Tongue (tissue), 1 donor: ENCODE measurements at regions not wholly inside any gene's neighbourhood (a gene's known extent, or its start where the extent isn't known, plus 50 kb on each side); places are given as distances from the start of the nearest gene placed in this dataset.
A peak's percentile ranks its signal among the peaks of the same experiment; 100 is the strongest.

ENCODE experiments used
- DNase-seq: peaks from one replicate; pipeline ENCODE4 v3.0.0-alpha.2; 2015

- DNase-seq = no peak
Observed at GRCh38 chr18:28952339-28952738, 775.4 kb upstream of the CDH2 start.

GRCh38 chr18:28947900-28948299 is 771.0 kb upstream of the CDH2 start:
- no peak for DNase-seq

GRCh38 chr18:28946471-28946870 is 769.5 kb upstream of the CDH2 start:
- no peak for DNase-seq

GRCh38 chr18:28922936-28923335 is 746.0 kb upstream of the CDH2 start:
- DNase-seq = no peak

- no peak for DNase-seq
Observed at GRCh38 chr18:28916456-28916855, 739.5 kb upstream of the CDH2 start.

GRCh38 chr18:28905509-28905908 is 728.6 kb upstream of the CDH2 start:
- DNase-seq = no peak

- DNase-seq = no peak
Observed at GRCh38 chr18:28904789-28905364, 727.9 kb upstream of the CDH2 start.

GRCh38 chr18:28903306-28903705 is 726.4 kb upstream of the CDH2 start:
- no peak for DNase-seq

GRCh38 chr18:28890791-28891190 is 713.9 kb upstream of the CDH2 start:
- no peak for DNase-seq

- no peak for DNase-seq
Observed at GRCh38 chr18:28884304-28884703, 707.4 kb upstream of the CDH2 start.

- no peak for DNase-seq
Observed at GRCh38 chr18:28880856-28881255, 703.9 kb upstream of the CDH2 start.

GRCh38 chr18:28875059-28875458 is 698.1 kb upstream of the CDH2 start:
- DNase-seq = no peak

- DNase-seq = no peak
Observed at GRCh38 chr18:28863396-28863795, 686.5 kb upstream of the CDH2 start.

- DNase-seq = no peak
Observed at GRCh38 chr18:28858248-28858647, 681.3 kb upstream of the CDH2 start.

- DNase-seq = no peak
Observed at GRCh38 chr18:28855989-28856388, 679.1 kb upstream of the CDH2 start.

GRCh38 chr18:28855524-28855923 is 678.6 kb upstream of the CDH2 start:
- peak; percentile 5 for DNase-seq

GRCh38 chr18:28854964-28855363 is 678.0 kb upstream of the CDH2 start:
- DNase-seq = peak; percentile 3

GRCh38 chr18:28846958-28847357 is 670.0 kb upstream of the CDH2 start:
- peak; percentile 69 for DNase-seq

GRCh38 chr18:28837100-28837499 is 660.2 kb upstream of the CDH2 start:
- no peak for DNase-seq

GRCh38 chr18:28834889-28835288 is 658.0 kb upstream of the CDH2 start:
- peak; percentile 41 for DNase-seq

GRCh38 chr18:28831908-28832307 is 655.0 kb upstream of the CDH2 start:
- DNase-seq = no peak

- DNase-seq = no peak
Observed at GRCh38 chr18:28831476-28831875, 654.5 kb upstream of the CDH2 start.

GRCh38 chr18:28826107-28826506 is 649.2 kb upstream of the CDH2 start:
- no peak for DNase-seq

GRCh38 chr18:28824183-28824574 is 647.2 kb upstream of the CDH2 start:
- DNase-seq = no peak
